ENCODE measurements at regions not wholly inside any gene's neighbourhood (a gene's known extent, or its start where the extent isn't known, plus 50 kb on each side); places are given as distances from the start of the nearest gene placed in this dataset.

DNA sequence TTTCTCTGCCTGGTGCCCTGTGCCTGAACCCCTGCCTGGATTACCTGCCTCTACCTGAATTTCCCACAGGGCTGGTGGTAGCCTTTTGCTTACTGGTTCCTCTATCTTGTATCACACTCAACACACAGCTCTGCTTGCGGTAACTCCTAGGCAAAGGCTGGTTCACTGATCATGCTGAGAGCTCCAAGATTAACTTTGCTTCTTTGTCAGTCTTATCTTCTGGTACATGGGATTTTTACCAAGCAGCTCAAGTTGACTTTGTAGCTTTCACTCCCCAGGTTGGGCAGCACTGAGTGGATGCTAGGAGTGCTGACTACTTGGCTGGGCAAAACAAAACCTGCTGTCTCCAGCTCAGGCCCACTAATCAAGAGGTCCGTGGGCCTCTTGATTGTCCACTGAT is 145.9 kb upstream of the GLRA1 start:
- TF ChIP-seq POLR2AphosphoS5 (IDR thresholded peaks at IDR 0.05), result no peak
- TF ChIP-seq, protein P1, sequence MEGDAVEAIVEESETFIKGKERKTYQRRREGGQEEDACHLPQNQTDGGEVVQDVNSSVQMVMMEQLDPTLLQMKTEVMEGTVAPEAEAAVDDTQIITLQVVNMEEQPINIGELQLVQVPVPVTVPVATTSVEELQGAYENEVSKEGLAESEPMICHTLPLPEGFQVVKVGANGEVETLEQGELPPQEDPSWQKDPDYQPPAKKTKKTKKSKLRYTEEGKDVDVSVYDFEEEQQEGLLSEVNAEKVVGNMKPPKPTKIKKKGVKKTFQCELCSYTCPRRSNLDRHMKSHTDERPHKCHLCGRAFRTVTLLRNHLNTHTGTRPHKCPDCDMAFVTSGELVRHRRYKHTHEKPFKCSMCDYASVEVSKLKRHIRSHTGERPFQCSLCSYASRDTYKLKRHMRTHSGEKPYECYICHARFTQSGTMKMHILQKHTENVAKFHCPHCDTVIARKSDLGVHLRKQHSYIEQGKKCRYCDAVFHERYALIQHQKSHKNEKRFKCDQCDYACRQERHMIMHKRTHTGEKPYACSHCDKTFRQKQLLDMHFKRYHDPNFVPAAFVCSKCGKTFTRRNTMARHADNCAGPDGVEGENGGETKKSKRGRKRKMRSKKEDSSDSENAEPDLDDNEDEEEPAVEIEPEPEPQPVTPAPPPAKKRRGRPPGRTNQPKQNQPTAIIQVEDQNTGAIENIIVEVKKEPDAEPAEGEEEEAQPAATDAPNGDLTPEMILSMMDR (IDR thresholded peaks at IDR 0.05), result no peak
